Osteocyte (in vitro differentiated cells): ENCODE measurements at regions not wholly inside any gene's neighbourhood (a gene's known extent, or its start where the extent isn't known, plus 50 kb on each side); places are given as distances from the start of the nearest gene placed in this dataset.

Source experiments
- DNase-seq: peaks from one replicate; pipeline ENCODE4 v3.0.0; 2021; ENCODE audit warnings: mixed read lengths; ENCODE audit not compliant: unreplicated experiment; ENCODE audit errors: extremely low spot score
- H3K27ac Mint-ChIP-seq: one replicate; pipeline ENCODE4 v1.8.0; 2021; ENCODE audit warnings: mild to moderate bottlenecking, mixed read lengths; ENCODE audit not compliant: unreplicated experiment
- H3K27me3 Mint-ChIP-seq: one replicate; pipeline ENCODE4 v1.8.0; 2021; ENCODE audit warnings: mixed read lengths; ENCODE audit not compliant: unreplicated experiment
- H3K36me3 Mint-ChIP-seq: one replicate; pipeline ENCODE4 v1.8.0; 2021; ENCODE audit warnings: mixed read lengths; ENCODE audit not compliant: unreplicated experiment
- H3K4me1 Mint-ChIP-seq: one replicate; pipeline ENCODE4 v1.8.0; 2021; ENCODE audit warnings: mixed read lengths; ENCODE audit not compliant: unreplicated experiment
- H3K4me3 Mint-ChIP-seq: one replicate; pipeline ENCODE4 v1.8.0; 2021; ENCODE audit warnings: mild to moderate bottlenecking, moderate library complexity, mixed read lengths; ENCODE audit not compliant: unreplicated experiment
- H3K9me3 Mint-ChIP-seq: one replicate; pipeline ENCODE4 v1.8.0; 2021; ENCODE audit warnings: mixed read lengths; ENCODE audit not compliant: unreplicated experiment
- CTCF ChIP-seq: fragments of 200-600 bp; sonication (generic); IDR thresholded peaks from 2 replicates; pipeline ENCODE4 v1.5.0; 2021; ENCODE audit warnings: antibody characterized with exemption, mild to moderate bottlenecking, moderate library complexity

GRCh38 chr12:63302941-63303536 is 152.0 kb upstream of the AVPR1A start:
- no peak for DNase-seq
- no peak overlapping the region for H3K4me3 Mint-ChIP-seq
- peaks cover 84% of the 10 kb centered on the region for H3K4me1 Mint-ChIP-seq

GRCh38 chr12:63302269-63302940 is 151.4 kb upstream of the AVPR1A start:
- H3K4me1 Mint-ChIP-seq = peaks cover 84% of the 10 kb centered on the region
- peak overlapping the region; percentile 11 for H3K4me3 Mint-ChIP-seq
- no peak for DNase-seq
- no peaks in the 10 kb centered on the region for H3K9me3 Mint-ChIP-seq
- no peaks in the 10 kb centered on the region for H3K27me3 Mint-ChIP-seq
- no peak for TF ChIP-seq CTCF
- no peaks in the 10 kb centered on the region for H3K36me3 Mint-ChIP-seq
- H3K27ac Mint-ChIP-seq = peak overlapping the region; percentile 97

More at GRCh38 chr12:63302941-63303536, 152.0 kb upstream of the AVPR1A start:
- Mint-ChIP-seq H3K27ac (peak overlapping the region; percentile 97), H3K9me3 (no peaks in the 10 kb centered on the region), H3K27me3 (no peaks in the 10 kb centered on the region), H3K36me3 (no peaks in the 10 kb centered on the region)
- TF ChIP-seq CTCF = no peak

- Mint-ChIP-seq H3K4me3 (no peak overlapping the region), H3K27me3 (no peaks in the 10 kb centered on the region), H3K9me3 (no peaks in the 10 kb centered on the region), H3K4me1 (peaks cover 74% of the 10 kb centered on the region), H3K27ac (peak overlapping the region; percentile 97), H3K36me3 (no peaks in the 10 kb centered on the region)
- no peak for DNase-seq
- no peak for TF ChIP-seq CTCF
Measured at GRCh38 chr12:63301311-63301710, 150.3 kb upstream of the AVPR1A start.

GRCh38 chr12:63298386-63298930 is 147.5 kb upstream of the AVPR1A start:
- no peak overlapping the region for H3K4me3 Mint-ChIP-seq
- H3K9me3 Mint-ChIP-seq = no peaks in the 10 kb centered on the region
- DNase-seq = no peak
- TF ChIP-seq CTCF = no peak
- H3K4me1 Mint-ChIP-seq = peaks cover 71% of the 10 kb centered on the region
- peak overlapping the region; percentile 72 for H3K27ac Mint-ChIP-seq
- no peaks in the 10 kb centered on the region for H3K27me3 Mint-ChIP-seq
- no peaks in the 10 kb centered on the region for H3K36me3 Mint-ChIP-seq

- Mint-ChIP-seq H3K4me3 (no peak overlapping the region), H3K27ac (peak overlapping the region; percentile 97), H3K4me1 (peaks cover 55% of the 10 kb centered on the region), H3K27me3 (no peaks in the 10 kb centered on the region), H3K9me3 (no peaks in the 10 kb centered on the region), H3K36me3 (no peaks in the 10 kb centered on the region)
- TF ChIP-seq CTCF = no peak
- DNase-seq = no peak
Measured at GRCh38 chr12:63294327-63294632, 143.3 kb upstream of the AVPR1A start.
